ENCODE measurements at regions not wholly inside any gene's neighbourhood (a gene's known extent, or its start where the extent isn't known, plus 50 kb on each side); places are given as distances from the start of the nearest gene placed in this dataset.

- DNase-seq (ENCODE audit: low read depth) = no peak
- no peak overlapping the region for H3K4me3 ChIP-seq (ENCODE audit: low read length)
- TF ChIP-seq, protein P1, sequence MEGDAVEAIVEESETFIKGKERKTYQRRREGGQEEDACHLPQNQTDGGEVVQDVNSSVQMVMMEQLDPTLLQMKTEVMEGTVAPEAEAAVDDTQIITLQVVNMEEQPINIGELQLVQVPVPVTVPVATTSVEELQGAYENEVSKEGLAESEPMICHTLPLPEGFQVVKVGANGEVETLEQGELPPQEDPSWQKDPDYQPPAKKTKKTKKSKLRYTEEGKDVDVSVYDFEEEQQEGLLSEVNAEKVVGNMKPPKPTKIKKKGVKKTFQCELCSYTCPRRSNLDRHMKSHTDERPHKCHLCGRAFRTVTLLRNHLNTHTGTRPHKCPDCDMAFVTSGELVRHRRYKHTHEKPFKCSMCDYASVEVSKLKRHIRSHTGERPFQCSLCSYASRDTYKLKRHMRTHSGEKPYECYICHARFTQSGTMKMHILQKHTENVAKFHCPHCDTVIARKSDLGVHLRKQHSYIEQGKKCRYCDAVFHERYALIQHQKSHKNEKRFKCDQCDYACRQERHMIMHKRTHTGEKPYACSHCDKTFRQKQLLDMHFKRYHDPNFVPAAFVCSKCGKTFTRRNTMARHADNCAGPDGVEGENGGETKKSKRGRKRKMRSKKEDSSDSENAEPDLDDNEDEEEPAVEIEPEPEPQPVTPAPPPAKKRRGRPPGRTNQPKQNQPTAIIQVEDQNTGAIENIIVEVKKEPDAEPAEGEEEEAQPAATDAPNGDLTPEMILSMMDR (conservative IDR thresholded peaks at IDR 0.05; ENCODE audit: low read length) = no peak
Observed at GRCh38 chr22:27545085-27545484, 256.5 kb downstream of the MN1 start.

DNA sequence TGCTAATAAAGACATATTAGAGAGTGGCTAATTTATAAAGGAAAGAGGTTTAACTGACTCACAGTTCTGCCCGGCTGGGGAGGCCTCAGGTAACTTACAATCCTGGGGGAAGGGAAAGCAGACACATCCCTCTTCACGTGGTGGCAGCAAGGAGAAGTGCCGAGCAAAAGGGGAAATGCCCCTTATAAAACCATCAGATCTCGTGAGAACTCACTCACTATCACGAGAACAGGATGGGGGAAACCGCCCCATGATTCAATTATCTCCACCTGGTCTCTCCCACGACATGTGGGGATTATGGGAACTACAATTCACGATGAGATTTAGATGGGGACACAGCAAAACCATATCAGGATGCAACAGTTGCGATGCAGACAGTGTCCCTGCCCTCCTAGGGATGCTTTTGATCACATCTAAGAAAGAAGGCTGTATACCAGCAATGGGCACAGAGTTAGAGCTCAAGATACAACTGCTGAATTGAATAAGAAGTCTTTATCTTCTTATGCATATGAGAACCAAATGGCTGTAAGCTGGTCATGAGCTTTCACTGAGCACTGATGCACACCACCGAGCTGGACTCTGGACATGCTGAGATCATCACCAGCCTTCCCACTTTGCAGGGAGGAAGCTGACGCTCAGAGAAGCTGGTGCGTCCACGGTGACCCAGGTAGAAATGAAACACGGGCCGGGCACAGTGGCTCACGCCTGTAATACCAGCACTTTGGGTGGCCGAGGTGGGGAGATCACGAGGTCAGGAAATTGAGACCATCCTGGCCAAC, 255.2 kb downstream of the MN1 start:
- no peak for DNase-seq (ENCODE audit: low read depth)
- TF ChIP-seq, protein P1 (conservative IDR thresholded peaks at IDR 0.05; ENCODE audit: low read length) = no peak

DNA sequence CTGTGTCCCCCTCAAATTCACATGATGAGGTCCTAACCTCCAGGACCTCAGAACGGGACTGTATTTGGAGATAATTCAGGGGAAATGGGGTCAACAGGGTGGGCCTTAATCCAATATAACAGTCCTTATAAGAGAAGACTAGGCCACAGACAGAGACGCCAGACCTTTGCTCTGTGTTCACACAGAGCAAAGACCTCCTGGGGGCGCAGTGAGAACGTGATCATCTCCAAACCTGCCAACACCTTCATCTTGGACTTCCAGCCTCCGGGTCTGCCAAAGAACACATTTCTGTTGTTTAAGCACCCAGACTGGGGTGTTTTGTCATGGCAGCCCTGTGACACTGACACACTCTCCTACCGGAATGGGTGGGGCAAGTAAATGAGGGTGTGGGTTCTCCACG, 250.2 kb downstream of the MN1 start:
- TF ChIP-seq, protein P1 (conservative IDR thresholded peaks at IDR 0.05; ENCODE audit: low read length) = no peak
- DNase-seq (ENCODE audit: low read depth) = no peak
- H3K4me3 ChIP-seq (ENCODE audit: low read length) = no peak overlapping the region

More for the DNA sequence above, 255.2 kb downstream of the MN1 start:
- H3K4me3 ChIP-seq (ENCODE audit: low read length) = no peak overlapping the region

DNA sequence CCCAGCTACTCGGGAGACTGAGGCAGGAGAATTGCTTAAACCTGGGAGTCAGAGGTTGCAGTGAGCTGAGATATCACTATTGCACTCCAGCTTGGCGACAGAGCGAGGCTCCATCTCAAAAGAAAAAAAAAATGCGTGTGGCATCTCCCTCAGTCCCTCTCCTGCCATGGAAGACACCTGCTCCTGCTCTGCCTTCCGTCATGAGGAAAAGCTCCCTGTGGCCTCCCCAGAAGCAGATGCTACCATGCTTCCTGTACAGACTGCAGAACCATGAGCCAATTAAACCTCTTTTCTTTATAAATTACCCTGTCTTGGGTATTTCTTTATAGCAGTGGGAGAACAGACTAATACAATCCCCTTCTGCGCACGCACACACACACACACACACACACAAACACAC, 249.4 kb downstream of the MN1 start:
- no peak overlapping the region for H3K4me3 ChIP-seq (ENCODE audit: low read length)
- DNase-seq (ENCODE audit: low read depth) = no peak
- TF ChIP-seq, protein P1 (conservative IDR thresholded peaks at IDR 0.05; ENCODE audit: low read length) = no peak

- H3K4me3 ChIP-seq (ENCODE audit: low read length) = no peak overlapping the region
- TF ChIP-seq, protein P1 (conservative IDR thresholded peaks at IDR 0.05; ENCODE audit: low read length) = no peak
- no peak for DNase-seq (ENCODE audit: low read depth)
Observed at GRCh38 chr22:27552863-27553262, 248.7 kb downstream of the MN1 start.

GRCh38 chr22:27554106-27554811, 247.3 kb downstream of the MN1 start:
- TF ChIP-seq, protein P1 (conservative IDR thresholded peaks at IDR 0.05; ENCODE audit: low read length) = no peak
- no peak overlapping the region for H3K4me3 ChIP-seq (ENCODE audit: low read length)
- peak; percentile 50 for DNase-seq (ENCODE audit: low read depth)

Measured in AG10803 (cell line).